ENCODE measurements at regions not wholly inside any gene's neighbourhood (a gene's known extent, or its start where the extent isn't known, plus 50 kb on each side); places are given as distances from the start of the nearest gene placed in this dataset.

DNA sequence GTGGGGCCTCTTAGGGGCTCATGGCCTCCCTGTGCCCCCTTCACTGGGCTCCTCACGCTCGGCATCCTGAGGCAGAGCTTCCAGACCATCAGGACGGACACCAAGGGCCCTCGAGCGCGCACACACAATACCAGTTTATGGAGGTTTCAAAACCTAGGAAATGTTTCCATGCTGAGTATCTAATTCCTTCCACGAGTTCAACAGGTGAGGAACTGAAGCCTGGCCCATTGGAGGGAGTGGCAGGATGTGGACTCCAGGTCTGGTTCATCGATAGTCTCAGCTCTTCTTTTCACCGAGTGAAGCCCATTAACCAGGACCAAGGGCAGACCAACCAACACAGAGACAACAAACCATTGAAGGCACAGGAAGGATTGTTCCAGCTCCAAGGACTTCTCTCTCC, 336.7 kb upstream of the SHH start:
- peaks cover 58% of the 10 kb centered on the region for H3K27me3 ChIP-seq (replicated peaks; ENCODE audit: insufficient read depth, low read depth, low read length, poor library complexity)
- intact Hi-C loops (cut with micrococcal nuclease; ENCODE audit: unreplicated experiment) = no loop called here
- H3K9me3 ChIP-seq (ENCODE audit: low read depth, low read length, poor library complexity, severe bottlenecking) = no peaks in the 10 kb centered on the region
- H3K4me3 ChIP-seq (ENCODE audit: low read depth, low read length, poor library complexity, severe bottlenecking) = no peak overlapping the region
- no peak for DNase-seq (ENCODE audit: low spot score)
- no peak for TF ChIP-seq EZH2 (IDR thresholded peaks at IDR 0.05; ENCODE audit: borderline replicate concordance, low read depth, low read length, poor library complexity, severe bottlenecking)
- TF ChIP-seq CTCF (conservative IDR thresholded peaks at IDR 0.05; ENCODE audit: low read depth, low read length) = no peak
- no peaks in the 10 kb centered on the region for H3K4me1 ChIP-seq (ENCODE audit: insufficient read depth, low read length, poor library complexity, severe bottlenecking)
- no peaks in the 10 kb centered on the region for H3K36me3 ChIP-seq (ENCODE audit: insufficient read depth, low read length, poor library complexity, severe bottlenecking)
- BruUV-seq (replicated peaks) = no TSS peak
- ChIA-PET CTCF (no interaction called here), POLR2A (ENCODE audit: low non-redundant PET) (no interaction called here)
- no peak overlapping the region for H3K27ac ChIP-seq (ENCODE audit: low read depth, low read length, poor library complexity, severe bottlenecking)

- CTCF ChIA-PET = no interaction called here
- Histone ChIP-seq H3K36me3 (ENCODE audit: insufficient read depth, low read length, poor library complexity, severe bottlenecking) (no peaks in the 10 kb centered on the region), H3K9me3 (ENCODE audit: low read depth, low read length, poor library complexity, severe bottlenecking) (no peaks in the 10 kb centered on the region), H3K27me3 (replicated peaks; ENCODE audit: insufficient read depth, low read depth, low read length, poor library complexity) (peaks cover 61% of the 10 kb centered on the region), H3K4me1 (ENCODE audit: insufficient read depth, low read length, poor library complexity, severe bottlenecking) (no peaks in the 10 kb centered on the region), H3K27ac (ENCODE audit: low read depth, low read length, poor library complexity, severe bottlenecking) (no peak overlapping the region), H3K4me3 (ENCODE audit: low read depth, low read length, poor library complexity, severe bottlenecking) (no peak overlapping the region)
- no peak for TF ChIP-seq CTCF (conservative IDR thresholded peaks at IDR 0.05; ENCODE audit: low read depth, low read length)
- no peak for TF ChIP-seq EZH2 (IDR thresholded peaks at IDR 0.05; ENCODE audit: borderline replicate concordance, low read depth, low read length, poor library complexity, severe bottlenecking)
- POLR2A ChIA-PET (ENCODE audit: low non-redundant PET) = no interaction called here
- no TSS peak for BruUV-seq (replicated peaks)
- no peak for DNase-seq (ENCODE audit: low spot score)
- intact Hi-C loops (cut with micrococcal nuclease; ENCODE audit: unreplicated experiment) = no loop called here
Observed at GRCh38 chr7:156148547-156148946, 336.3 kb upstream of the SHH start.

DNA sequence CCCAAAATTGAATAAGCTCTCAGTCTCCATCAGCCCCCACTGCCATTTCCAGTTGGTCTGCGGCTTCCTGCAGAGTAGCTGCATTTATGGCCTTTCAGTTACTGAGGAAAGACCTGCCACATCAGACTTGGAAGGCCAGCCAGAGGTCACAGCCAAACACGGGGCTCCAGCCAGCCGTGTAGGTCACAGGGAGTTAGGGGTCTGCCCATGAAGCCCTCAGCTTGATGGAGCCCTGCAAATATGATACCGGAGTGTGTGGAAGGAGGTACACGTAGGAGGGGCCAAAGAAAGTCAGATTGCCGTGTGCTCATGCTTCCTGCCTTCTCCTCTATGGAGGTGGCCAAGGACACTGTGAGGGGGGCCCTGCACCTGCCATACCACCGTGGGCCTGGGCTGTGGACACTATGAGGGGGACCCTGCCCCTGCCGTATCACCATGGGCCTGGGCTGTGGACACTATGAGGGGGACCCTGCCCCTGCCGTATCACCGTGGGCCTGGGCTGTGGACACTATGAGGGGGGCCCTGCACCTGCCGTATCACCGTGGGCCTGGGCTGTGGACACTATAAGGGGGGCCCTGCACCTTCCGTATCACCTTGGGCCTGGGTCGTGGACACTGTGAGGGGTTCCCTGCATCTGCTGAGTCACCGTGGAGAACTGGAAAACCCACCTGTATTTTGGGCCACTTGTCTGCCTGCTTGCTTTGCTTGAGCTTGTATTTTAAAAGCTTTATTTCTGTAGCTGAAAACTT, 335.7 kb upstream of the SHH start:
- no peak overlapping the region for H3K4me3 ChIP-seq (ENCODE audit: low read depth, low read length, poor library complexity, severe bottlenecking)
- no peaks in the 10 kb centered on the region for H3K36me3 ChIP-seq (ENCODE audit: insufficient read depth, low read length, poor library complexity, severe bottlenecking)
- POLR2A ChIA-PET (ENCODE audit: low non-redundant PET) = no interaction called here
- CTCF ChIA-PET = no interaction called here
- no peak for DNase-seq (ENCODE audit: low spot score)
- H3K27me3 ChIP-seq (replicated peaks; ENCODE audit: insufficient read depth, low read depth, low read length, poor library complexity) = peaks cover 64% of the 10 kb centered on the region
- H3K9me3 ChIP-seq (ENCODE audit: low read depth, low read length, poor library complexity, severe bottlenecking) = no peaks in the 10 kb centered on the region
- TF ChIP-seq CTCF (conservative IDR thresholded peaks at IDR 0.05; ENCODE audit: low read depth, low read length) (no peak), EZH2 (IDR thresholded peaks at IDR 0.05; ENCODE audit: borderline replicate concordance, low read depth, low read length, poor library complexity, severe bottlenecking) (no peak)
- BruUV-seq (replicated peaks) = no TSS peak
- intact Hi-C loops (cut with micrococcal nuclease; ENCODE audit: unreplicated experiment) = no loop called here
- no peaks in the 10 kb centered on the region for H3K4me1 ChIP-seq (ENCODE audit: insufficient read depth, low read length, poor library complexity, severe bottlenecking)
- no peak overlapping the region for H3K27ac ChIP-seq (ENCODE audit: low read depth, low read length, poor library complexity, severe bottlenecking)
